ENCODE measurements at regions not wholly inside any gene's neighbourhood (a gene's known extent, or its start where the extent isn't known, plus 50 kb on each side); places are given as distances from the start of the nearest gene placed in this dataset.
"Not testable (repeated sequence)": the region's sequence is repeated elsewhere in the genome, so short reads cannot be mapped to it uniquely, and the experiment has no call there.

DNA sequence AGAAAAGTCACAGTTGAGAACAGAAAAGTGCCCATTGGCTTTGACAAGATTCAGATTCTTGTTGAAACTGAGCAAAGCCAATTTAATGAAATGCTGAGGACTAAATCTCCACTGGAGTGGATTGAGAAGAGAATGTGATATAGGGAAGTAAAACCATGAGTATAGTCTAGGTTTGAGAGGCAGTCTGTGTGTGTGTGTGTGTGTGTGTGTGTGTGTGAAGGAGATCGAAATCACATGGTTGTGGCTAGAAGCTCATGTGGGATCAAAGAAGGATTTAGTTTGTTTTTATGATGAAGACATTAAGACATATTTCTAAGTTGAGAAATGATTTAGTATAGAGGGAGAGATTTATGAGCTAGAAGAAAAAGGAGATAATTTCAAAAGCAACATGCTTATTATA, 275.7 kb upstream of the DAB2 start:
- intact Hi-C loops (cut with DNase I), result no loop called here
- H3K27ac ChIP-seq (ENCODE audit: low read depth in 1 of 2, low read length in 2 of 2), result no peak overlapping the region
- no peaks in the 10 kb centered on the region for H3K9me3 ChIP-seq (ENCODE audit: control insufficient read depth, low read length)
- no peaks in the 10 kb centered on the region for H3K4me1 ChIP-seq (ENCODE audit: control insufficient read depth in 1 of 2, insufficient read depth in 2 of 2, low read length in 2 of 2)
- no peak for ATAC-seq (ENCODE audit: low FRiP score)
- DNase-seq, result no peak
- H3K27me3 ChIP-seq (ENCODE audit: control insufficient read depth in 1 of 2, insufficient read depth in 2 of 2, low read length in 1 of 2), result peaks cover 0 to 2% of the 10 kb centered on the region in 2 donors
- 47 to 68% methylated on average over 1 of the region's 1 CpG for WGBS, 2 donors
- H3K36me3 ChIP-seq (ENCODE audit: control insufficient read depth in 1 of 2, insufficient read depth in 2 of 2, low read length in 1 of 2), result no peaks in the 10 kb centered on the region
- H3K4me3 ChIP-seq (ENCODE audit: low read length in 2 of 2), result no peak overlapping the region

DNA sequence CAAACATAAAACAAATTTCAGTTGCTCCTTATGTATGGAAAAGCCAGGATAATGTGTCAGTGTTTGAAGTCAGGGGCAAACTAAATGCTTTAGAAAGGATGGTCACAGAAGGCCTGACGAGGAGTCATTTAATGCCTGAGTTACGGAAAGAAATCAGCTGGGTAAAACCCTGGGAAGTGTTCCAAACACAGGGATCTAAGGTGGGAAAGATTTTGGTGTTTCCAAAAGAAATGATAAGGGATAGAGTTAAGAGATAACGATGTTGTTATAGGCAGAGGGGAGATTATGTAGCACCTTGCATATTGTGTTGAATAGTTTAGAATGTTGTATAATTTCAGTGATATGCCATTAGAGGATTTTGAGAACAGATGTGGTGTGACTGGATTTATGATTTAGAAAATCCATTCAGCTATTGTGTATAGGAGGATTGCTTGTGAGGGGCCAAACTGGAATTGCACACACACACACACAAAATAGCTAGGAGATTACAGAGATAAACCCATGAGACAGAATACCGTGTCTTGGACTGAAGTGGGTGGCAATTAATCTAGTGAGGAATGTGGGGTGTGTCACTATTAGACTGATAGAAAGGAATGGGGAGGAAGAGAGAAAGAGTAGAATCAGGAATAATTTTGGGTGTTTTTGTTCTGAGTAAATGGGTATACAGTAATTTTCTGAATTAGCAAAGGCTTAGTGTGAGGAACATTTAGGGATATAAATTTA, 274.2 kb upstream of the DAB2 start:
- 59 to 71% methylated on average over 4 of the region's 4 CpGs for WGBS, 2 donors
- ATAC-seq (ENCODE audit: low FRiP score) (no peak), DNase-seq (no peak)
- Histone ChIP-seq H3K9me3 (ENCODE audit: control insufficient read depth, low read length) (no peaks in the 10 kb centered on the region), H3K27ac (ENCODE audit: low read depth in 1 of 2, low read length in 2 of 2) (no peak overlapping the region), H3K4me3 (ENCODE audit: low read length in 2 of 2) (no peak overlapping the region), H3K36me3 (ENCODE audit: control insufficient read depth in 1 of 2, insufficient read depth in 2 of 2, low read length in 1 of 2) (no peaks in the 10 kb centered on the region), H3K4me1 (ENCODE audit: control insufficient read depth in 1 of 2, insufficient read depth in 2 of 2, low read length in 2 of 2) (no peaks in the 10 kb centered on the region), H3K27me3 (ENCODE audit: control insufficient read depth in 1 of 2, insufficient read depth in 2 of 2, low read length in 1 of 2) (no peaks in the 10 kb centered on the region)
- intact Hi-C loops (cut with DNase I), result no loop called here

DNA sequence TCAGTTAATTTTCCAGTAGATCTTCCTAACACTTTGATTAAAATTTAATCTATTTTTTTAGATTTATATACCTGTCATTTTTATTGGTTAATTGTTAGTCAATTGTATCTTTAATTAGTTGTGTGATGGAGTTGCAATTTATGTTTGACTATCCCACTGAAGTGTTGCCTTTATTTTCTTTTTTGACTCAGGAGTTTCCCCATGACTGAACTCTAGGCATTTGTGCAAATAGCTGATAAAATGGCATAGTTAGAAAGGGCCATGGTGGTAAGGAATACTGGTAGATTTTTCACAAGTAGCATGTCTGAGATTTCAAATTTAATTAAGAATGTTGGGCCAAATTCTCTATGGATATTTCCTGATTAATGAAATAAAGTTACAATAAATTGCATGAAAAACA, 273.1 kb upstream of the DAB2 start:
- ATAC-seq (ENCODE audit: low FRiP score) (no peak), DNase-seq (no peak)
- Histone ChIP-seq H3K36me3 (ENCODE audit: control insufficient read depth in 1 of 2, insufficient read depth in 2 of 2, low read length in 1 of 2) (no peaks in the 10 kb centered on the region), H3K27ac (ENCODE audit: low read depth in 1 of 2, low read length in 2 of 2) (no peak overlapping the region), H3K9me3 (ENCODE audit: control insufficient read depth, low read length) (no peaks in the 10 kb centered on the region), H3K4me1 (ENCODE audit: control insufficient read depth in 1 of 2, insufficient read depth in 2 of 2, low read length in 2 of 2) (no peaks in the 10 kb centered on the region), H3K4me3 (ENCODE audit: low read length in 2 of 2) (no peak overlapping the region), H3K27me3 (ENCODE audit: control insufficient read depth in 1 of 2, insufficient read depth in 2 of 2, low read length in 1 of 2) (no peaks in the 10 kb centered on the region)
- intact Hi-C loops (cut with DNase I), result no loop called here

DNA sequence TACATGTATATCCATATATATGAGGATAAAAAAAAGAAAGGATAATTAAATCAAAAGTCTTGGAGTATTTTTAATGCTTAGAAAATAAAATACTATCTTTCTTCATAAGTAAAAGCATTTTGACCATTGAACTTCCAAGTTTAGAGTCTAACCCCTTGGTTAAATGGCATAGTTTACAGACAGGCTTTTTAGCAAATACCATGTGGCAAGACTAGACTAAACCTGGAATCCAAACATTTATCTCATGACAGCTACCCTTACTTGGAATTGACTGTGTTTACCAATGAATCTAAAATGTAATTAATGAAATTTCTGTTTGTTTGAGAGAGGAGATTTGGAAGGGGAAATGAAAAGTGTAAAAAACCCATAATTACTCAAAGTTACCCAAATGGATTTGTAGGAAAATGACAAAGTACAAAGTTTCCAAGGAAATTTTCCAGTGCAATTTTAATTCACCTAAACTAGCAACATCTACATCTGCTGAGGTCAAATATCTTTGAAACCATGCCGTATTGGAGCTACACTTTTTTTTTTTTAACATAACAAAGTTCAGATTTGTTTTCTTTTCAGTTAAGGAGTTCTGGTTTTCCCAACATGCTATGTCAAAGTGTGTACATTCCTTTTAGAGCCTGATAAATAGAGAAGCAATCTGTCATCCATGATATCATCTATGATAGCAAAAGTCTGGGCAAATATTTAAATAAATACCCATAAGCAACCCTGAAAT, 272.1 kb upstream of the DAB2 start:
- Histone ChIP-seq H3K9me3 (ENCODE audit: control insufficient read depth, low read length) (no peaks in the 10 kb centered on the region), H3K36me3 (ENCODE audit: control insufficient read depth in 1 of 2, insufficient read depth in 2 of 2, low read length in 1 of 2) (no peaks in the 10 kb centered on the region), H3K27me3 (ENCODE audit: control insufficient read depth in 1 of 2, insufficient read depth in 2 of 2, low read length in 1 of 2) (no peaks in the 10 kb centered on the region), H3K27ac (ENCODE audit: low read depth in 1 of 2, low read length in 2 of 2) (no peak overlapping the region), H3K4me1 (ENCODE audit: control insufficient read depth in 1 of 2, insufficient read depth in 2 of 2, low read length in 2 of 2) (no peaks in the 10 kb centered on the region), H3K4me3 (ENCODE audit: low read length in 2 of 2) (no peak overlapping the region)
- WGBS, 2 donors, result 18 to 23% methylated on average over 1 of the region's 1 CpG
- ATAC-seq (ENCODE audit: low FRiP score) (no peak), DNase-seq (no peak)
- intact Hi-C loops (cut with DNase I), result no loop called here

DNA sequence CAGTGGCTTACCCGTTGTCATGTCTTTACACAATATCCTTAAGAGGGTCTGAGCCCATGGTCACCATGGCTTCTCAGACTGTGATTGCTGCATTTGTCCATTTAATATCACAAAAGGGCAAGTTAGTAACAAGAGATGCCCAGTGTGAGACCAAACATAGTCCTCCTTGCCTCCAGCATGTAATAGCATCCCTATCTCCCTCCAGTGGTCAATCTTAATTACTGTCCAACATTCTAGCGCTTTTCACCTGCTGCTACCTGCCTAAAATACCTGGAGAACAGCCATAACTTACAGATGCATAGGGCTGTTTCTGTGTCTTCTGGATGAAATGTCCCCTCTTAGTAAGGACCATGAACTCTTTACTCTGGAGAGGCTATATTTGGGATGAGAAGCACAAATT, 267.2 kb upstream of the DAB2 start:
- intact Hi-C loops (cut with DNase I), result no loop called here

DNA sequence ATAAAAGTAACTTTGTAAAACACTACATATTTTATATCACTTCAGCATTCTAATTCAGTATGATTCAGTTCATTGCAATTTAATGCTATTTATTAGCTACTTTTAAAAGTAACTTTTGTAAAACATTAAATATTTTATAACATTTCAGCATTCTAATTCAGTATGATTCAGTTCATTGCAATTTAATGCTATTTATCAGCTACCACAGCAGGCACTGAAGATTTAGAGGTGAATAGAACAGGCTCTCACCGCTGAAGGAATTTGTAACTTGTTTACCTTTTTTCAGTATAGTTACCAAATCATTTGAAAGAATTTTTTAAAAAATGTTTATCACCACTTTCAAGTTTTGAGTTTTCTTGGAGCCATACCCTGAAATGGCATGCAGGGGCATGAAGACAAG, 266.4 kb upstream of the DAB2 start:
- no peak overlapping the region for H3K27ac ChIP-seq (ENCODE audit: low read depth in 1 of 2, low read length in 2 of 2)
- no peak for ATAC-seq (ENCODE audit: low FRiP score)
- WGBS, 2 donors, result 46 to 60% methylated on average over 1 of the region's 1 CpG
- H3K36me3 ChIP-seq (ENCODE audit: control insufficient read depth in 1 of 2, insufficient read depth in 2 of 2, low read length in 1 of 2), result no peaks in the 10 kb centered on the region
- H3K27me3 ChIP-seq (ENCODE audit: control insufficient read depth in 1 of 2, insufficient read depth in 2 of 2, low read length in 1 of 2), result no peaks in the 10 kb centered on the region
- DNase-seq, result no peak
- no peak overlapping the region for H3K4me3 ChIP-seq (ENCODE audit: low read length in 2 of 2)
- peaks cover 1% of the 10 kb centered on the region for H3K9me3 ChIP-seq (ENCODE audit: control insufficient read depth, low read length)
- no peaks in the 10 kb centered on the region for H3K4me1 ChIP-seq (ENCODE audit: control insufficient read depth in 1 of 2, insufficient read depth in 2 of 2, low read length in 2 of 2)
- intact Hi-C loops (cut with DNase I), result no loop called here

More for the DNA sequence above, 267.2 kb upstream of the DAB2 start:
- Histone ChIP-seq H3K27me3 (ENCODE audit: control insufficient read depth in 1 of 2, insufficient read depth in 2 of 2, low read length in 1 of 2) (no peaks in the 10 kb centered on the region), H3K36me3 (ENCODE audit: control insufficient read depth in 1 of 2, insufficient read depth in 2 of 2, low read length in 1 of 2) (no peaks in the 10 kb centered on the region), H3K27ac (ENCODE audit: low read depth in 1 of 2, low read length in 2 of 2) (no peak overlapping the region), H3K4me3 (ENCODE audit: low read length in 2 of 2) (no peak overlapping the region), H3K9me3 (ENCODE audit: control insufficient read depth, low read length) (peaks cover 1% of the 10 kb centered on the region), H3K4me1 (ENCODE audit: control insufficient read depth in 1 of 2, insufficient read depth in 2 of 2, low read length in 2 of 2) (no peaks in the 10 kb centered on the region)
- DNase-seq (no peak), ATAC-seq (ENCODE audit: low FRiP score) (no peak)
- WGBS, 2 donors, result 70 to 73% methylated on average over 2 of the region's 2 CpGs

DNA sequence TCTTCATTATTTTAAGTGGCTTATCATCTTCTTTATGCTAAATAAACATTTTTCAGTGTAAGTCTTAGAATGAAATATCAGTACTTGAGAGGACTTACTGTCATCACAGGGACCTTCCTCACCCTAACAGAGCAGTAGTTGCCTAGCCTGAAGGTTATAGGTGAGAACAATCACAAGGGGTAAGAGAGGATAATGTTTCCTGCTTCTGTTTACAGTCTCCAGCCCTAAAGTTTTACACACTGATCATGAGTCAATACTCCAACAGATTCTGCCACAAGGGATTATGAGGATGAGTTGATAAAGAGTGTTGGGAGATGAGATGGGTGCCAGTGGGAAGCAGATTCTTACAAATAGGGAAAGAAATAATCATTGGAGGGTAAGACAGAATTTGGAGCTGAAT, 265.1 kb upstream of the DAB2 start:
- no peak for ATAC-seq (ENCODE audit: low FRiP score)
- Histone ChIP-seq H3K9me3 (ENCODE audit: control insufficient read depth, low read length) (peaks cover 1% of the 10 kb centered on the region), H3K27ac (ENCODE audit: low read depth in 1 of 2, low read length in 2 of 2) (no peak overlapping the region), H3K4me1 (ENCODE audit: control insufficient read depth in 1 of 2, insufficient read depth in 2 of 2, low read length in 2 of 2) (no peaks in the 10 kb centered on the region), H3K36me3 (ENCODE audit: control insufficient read depth in 1 of 2, insufficient read depth in 2 of 2, low read length in 1 of 2) (no peaks in the 10 kb centered on the region), H3K4me3 (ENCODE audit: low read length in 2 of 2) (no peak overlapping the region), H3K27me3 (ENCODE audit: control insufficient read depth in 1 of 2, insufficient read depth in 2 of 2, low read length in 1 of 2) (no peaks in the 10 kb centered on the region)
- DNase-seq, result no peak
- intact Hi-C loops (cut with DNase I), result no loop called here

DNA sequence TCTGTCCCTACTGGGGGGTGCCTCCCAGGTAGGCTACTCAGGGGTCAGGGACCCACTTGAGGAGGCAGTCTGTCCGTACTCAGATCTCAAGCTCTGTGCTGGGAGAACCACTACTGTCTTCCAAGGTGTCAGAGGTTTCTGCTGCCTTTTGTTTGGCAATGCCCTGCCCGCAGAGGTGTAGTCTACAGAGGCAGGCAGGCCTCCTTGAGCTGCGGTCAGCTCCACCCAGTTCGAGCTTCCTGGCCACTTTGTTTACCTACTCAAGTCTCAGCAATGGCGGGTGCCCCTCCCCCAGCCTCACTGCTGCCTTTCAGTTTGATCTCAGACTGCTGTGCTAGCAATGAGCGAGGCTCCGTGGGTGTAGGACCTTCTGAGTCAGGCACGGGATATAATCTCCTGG, 263.1 kb upstream of the DAB2 start:
- DNase-seq; H3K27ac ChIP-seq (ENCODE audit: low read depth in 1 of 2, low read length in 2 of 2); intact Hi-C loops (cut with DNase I); ATAC-seq (ENCODE audit: low FRiP score); H3K36me3 ChIP-seq (ENCODE audit: control insufficient read depth in 1 of 2, insufficient read depth in 2 of 2, low read length in 1 of 2); H3K9me3 ChIP-seq (ENCODE audit: control insufficient read depth, low read length); H3K27me3 ChIP-seq (ENCODE audit: control insufficient read depth in 1 of 2, insufficient read depth in 2 of 2, low read length in 1 of 2); H3K4me1 ChIP-seq (ENCODE audit: control insufficient read depth in 1 of 2, insufficient read depth in 2 of 2, low read length in 2 of 2); H3K4me3 ChIP-seq (ENCODE audit: low read length in 2 of 2): not testable (repeated sequence)
- 92 to 93% methylated on average over 8 of the region's 8 CpGs for WGBS, 2 donors

DNA sequence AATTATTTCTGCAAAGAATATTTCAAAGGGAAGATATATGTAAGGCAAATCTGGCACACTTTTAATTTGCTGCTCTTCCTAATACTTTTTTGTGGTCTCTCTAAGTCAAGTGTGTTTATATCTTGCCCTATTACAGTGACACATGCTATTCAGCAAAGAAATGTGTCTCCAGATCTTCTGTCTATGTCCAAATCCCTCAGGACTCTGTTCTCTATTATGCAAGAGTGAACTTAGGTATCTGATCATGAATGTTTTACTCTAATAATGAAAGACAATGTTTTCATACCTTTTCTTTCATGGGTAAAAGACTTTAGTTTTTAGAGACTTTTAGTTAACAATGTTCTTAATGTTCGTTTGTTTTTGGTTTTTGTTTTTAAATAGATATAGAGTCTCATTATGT, 255.4 kb upstream of the DAB2 start:
- Histone ChIP-seq H3K27ac (ENCODE audit: low read depth in 1 of 2, low read length in 2 of 2) (no peak overlapping the region), H3K4me1 (ENCODE audit: control insufficient read depth in 1 of 2, insufficient read depth in 2 of 2, low read length in 2 of 2) (no peaks in the 10 kb centered on the region), H3K27me3 (ENCODE audit: control insufficient read depth in 1 of 2, insufficient read depth in 2 of 2, low read length in 1 of 2) (no peaks in the 10 kb centered on the region), H3K9me3 (ENCODE audit: control insufficient read depth, low read length) (no peaks in the 10 kb centered on the region), H3K36me3 (ENCODE audit: control insufficient read depth in 1 of 2, insufficient read depth in 2 of 2, low read length in 1 of 2) (no peaks in the 10 kb centered on the region), H3K4me3 (ENCODE audit: low read length in 2 of 2) (no peak overlapping the region)
- DNase-seq (no peak), ATAC-seq (ENCODE audit: low FRiP score) (no peak)
- WGBS, 2 donors, result 73 to 78% methylated on average over 1 of the region's 1 CpG
- intact Hi-C loops (cut with DNase I), result no loop called here

Measured in aorta (tissue), 5 donors.